ENCODE measurements at regions not wholly inside any gene's neighbourhood (a gene's known extent, or its start where the extent isn't known, plus 50 kb on each side); places are given as distances from the start of the nearest gene placed in this dataset.

DNA sequence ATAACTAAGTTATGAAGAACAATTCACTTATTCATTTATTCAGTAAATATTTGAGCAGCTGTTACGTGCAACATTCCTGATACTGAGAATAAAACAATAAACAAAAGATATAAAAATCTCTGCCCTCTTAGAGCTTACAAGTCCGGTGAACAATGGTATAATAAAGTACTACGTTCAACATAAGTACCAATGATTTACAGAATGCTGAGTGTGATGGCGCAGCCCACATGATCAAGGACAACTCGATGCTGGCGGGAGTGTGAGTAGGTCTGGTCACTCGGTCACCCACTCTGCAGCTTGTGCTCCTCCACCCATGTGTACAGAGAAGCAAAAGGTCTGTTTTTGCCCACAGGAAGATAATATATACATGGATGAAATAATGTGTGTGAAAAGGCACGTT is 254.3 kb downstream of the BCL11A start:
- TF ChIP-seq, protein P1, sequence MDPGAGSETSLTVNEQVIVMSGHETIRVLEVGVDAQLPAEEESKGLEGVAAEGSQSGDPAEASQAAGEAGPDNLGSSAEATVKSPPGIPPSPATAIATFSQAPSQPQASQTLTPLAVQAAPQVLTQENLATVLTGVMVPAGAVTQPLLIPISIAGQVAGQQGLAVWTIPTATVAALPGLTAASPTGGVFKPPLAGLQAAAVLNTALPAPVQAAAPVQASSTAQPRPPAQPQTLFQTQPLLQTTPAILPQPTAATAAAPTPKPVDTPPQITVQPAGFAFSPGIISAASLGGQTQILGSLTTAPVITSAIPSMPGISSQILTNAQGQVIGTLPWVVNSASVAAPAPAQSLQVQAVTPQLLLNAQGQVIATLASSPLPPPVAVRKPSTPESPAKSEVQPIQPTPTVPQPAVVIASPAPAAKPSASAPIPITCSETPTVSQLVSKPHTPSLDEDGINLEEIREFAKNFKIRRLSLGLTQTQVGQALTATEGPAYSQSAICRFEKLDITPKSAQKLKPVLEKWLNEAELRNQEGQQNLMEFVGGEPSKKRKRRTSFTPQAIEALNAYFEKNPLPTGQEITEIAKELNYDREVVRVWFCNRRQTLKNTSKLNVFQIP (CRISPR knock-in tag; IDR thresholded peaks at IDR 0.05; ENCODE audit: borderline replicate concordance, low read depth), result no peak
- TF ChIP-seq CSDC2 (CRISPR knock-in tag; IDR thresholded peaks at IDR 0.05) (no peak), ZNF565 (CRISPR knock-in tag; conservative IDR thresholded peaks at IDR 0.05; ENCODE audit: low read depth) (no peak)
- TF ChIP-seq, protein P2, sequence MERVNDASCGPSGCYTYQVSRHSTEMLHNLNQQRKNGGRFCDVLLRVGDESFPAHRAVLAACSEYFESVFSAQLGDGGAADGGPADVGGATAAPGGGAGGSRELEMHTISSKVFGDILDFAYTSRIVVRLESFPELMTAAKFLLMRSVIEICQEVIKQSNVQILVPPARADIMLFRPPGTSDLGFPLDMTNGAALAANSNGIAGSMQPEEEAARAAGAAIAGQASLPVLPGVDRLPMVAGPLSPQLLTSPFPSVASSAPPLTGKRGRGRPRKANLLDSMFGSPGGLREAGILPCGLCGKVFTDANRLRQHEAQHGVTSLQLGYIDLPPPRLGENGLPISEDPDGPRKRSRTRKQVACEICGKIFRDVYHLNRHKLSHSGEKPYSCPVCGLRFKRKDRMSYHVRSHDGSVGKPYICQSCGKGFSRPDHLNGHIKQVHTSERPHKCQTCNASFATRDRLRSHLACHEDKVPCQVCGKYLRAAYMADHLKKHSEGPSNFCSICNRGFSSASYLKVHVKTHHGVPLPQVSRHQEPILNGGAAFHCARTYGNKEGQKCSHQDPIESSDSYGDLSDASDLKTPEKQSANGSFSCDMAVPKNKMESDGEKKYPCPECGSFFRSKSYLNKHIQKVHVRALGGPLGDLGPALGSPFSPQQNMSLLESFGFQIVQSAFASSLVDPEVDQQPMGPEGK (CRISPR knock-in tag; IDR thresholded peaks at IDR 0.05; ENCODE audit: borderline replicate concordance), result no peak
